IPS-NIHi7 (cell line): ENCODE measurements at regions not wholly inside any gene's neighbourhood (a gene's known extent, or its start where the extent isn't known, plus 50 kb on each side); places are given as distances from the start of the nearest gene placed in this dataset.
"Not testable (repeated sequence)": the region's sequence is repeated elsewhere in the genome, so short reads cannot be mapped to it uniquely, and the experiment has no call there.

Experiments used
- DNase-seq: peaks from one replicate; pipeline ENCODE4 v3.0.0; 2012; ENCODE audit warnings: mixed read lengths; ENCODE audit errors: extremely low spot score

GRCh38 chr10:45117940-45118339, 117.2 kb downstream of the ZNF22 start:
- not testable (repeated sequence) for DNase-seq

GRCh38 chr10:45118929-45119328, 118.2 kb downstream of the ZNF22 start:
- no peak for DNase-seq

GRCh38 chr10:45122180-45122860, 121.6 kb downstream of the ZNF22 start:
- not testable (repeated sequence) for DNase-seq

GRCh38 chr10:45135443-45136198, 134.9 kb downstream of the ZNF22 start:
- no peak for DNase-seq

GRCh38 chr10:45136256-45136655, 135.5 kb downstream of the ZNF22 start:
- DNase-seq = no peak

GRCh38 chr10:45144326-45145070, 143.8 kb downstream of the ZNF22 start:
- no peak for DNase-seq

- not testable (repeated sequence) for DNase-seq
These were observed 144.4 kb downstream of the ZNF22 start for GRCh38 chr10:45145143-45145542.

- no peak for DNase-seq
These were observed 146.3 kb downstream of the ZNF22 start for GRCh38 chr10:45147000-45147399.

- DNase-seq = no peak
These were observed 150.3 kb downstream of the ZNF22 start for GRCh38 chr10:45150997-45151396.

- no peak for DNase-seq
These were observed 150.9 kb downstream of the ZNF22 start for GRCh38 chr10:45151467-45152214.

GRCh38 chr10:45152726-45153125, 152.0 kb downstream of the ZNF22 start:
- DNase-seq = no peak

GRCh38 chr10:45154502-45154901, 153.8 kb downstream of the ZNF22 start:
- no peak for DNase-seq

- peak; percentile 26 for DNase-seq
These were observed 155.1 kb downstream of the ZNF22 start for GRCh38 chr10:45155784-45156183.

GRCh38 chr10:45160271-45160670, 155.1 kb downstream of the OR13A1 start:
- DNase-seq = no peak

GRCh38 chr10:45163315-45163975, 152.0 kb downstream of the OR13A1 start:
- no peak for DNase-seq

GRCh38 chr10:45175520-45176118, 139.8 kb downstream of the OR13A1 start:
- DNase-seq = not testable (repeated sequence)

GRCh38 chr10:45179691-45180090, 135.7 kb downstream of the OR13A1 start:
- no peak for DNase-seq

- DNase-seq = no peak
These were observed 134.9 kb downstream of the OR13A1 start for GRCh38 chr10:45180507-45180906.

GRCh38 chr10:45180946-45181875, 134.2 kb downstream of the OR13A1 start:
- no peak for DNase-seq

GRCh38 chr10:45183174-45183573, 132.2 kb downstream of the OR13A1 start:
- DNase-seq = no peak
